ENCODE measurements at regions not wholly inside any gene's neighbourhood (a gene's known extent, or its start where the extent isn't known, plus 50 kb on each side); places are given as distances from the start of the nearest gene placed in this dataset.

DNA sequence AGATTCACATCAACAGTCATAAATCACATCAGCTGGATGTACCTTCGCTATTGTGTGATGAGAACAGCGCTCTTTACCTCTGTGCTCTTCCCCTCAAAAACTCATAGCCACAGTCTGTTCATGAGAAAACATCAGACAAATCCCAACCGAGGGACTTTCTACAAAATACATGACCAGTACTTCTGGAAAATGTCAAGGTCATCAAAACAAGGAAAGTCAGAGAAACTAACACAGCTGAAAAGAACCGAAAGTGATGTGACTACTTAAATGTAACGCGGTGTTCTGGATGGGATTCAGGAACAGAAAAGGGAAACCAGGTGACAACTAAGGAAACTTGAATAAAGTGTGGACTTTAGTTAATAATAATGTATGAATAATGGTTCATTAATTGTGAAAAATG, 112.0 kb upstream of the CBLN4 start:
- TF ChIP-seq, protein P1, sequence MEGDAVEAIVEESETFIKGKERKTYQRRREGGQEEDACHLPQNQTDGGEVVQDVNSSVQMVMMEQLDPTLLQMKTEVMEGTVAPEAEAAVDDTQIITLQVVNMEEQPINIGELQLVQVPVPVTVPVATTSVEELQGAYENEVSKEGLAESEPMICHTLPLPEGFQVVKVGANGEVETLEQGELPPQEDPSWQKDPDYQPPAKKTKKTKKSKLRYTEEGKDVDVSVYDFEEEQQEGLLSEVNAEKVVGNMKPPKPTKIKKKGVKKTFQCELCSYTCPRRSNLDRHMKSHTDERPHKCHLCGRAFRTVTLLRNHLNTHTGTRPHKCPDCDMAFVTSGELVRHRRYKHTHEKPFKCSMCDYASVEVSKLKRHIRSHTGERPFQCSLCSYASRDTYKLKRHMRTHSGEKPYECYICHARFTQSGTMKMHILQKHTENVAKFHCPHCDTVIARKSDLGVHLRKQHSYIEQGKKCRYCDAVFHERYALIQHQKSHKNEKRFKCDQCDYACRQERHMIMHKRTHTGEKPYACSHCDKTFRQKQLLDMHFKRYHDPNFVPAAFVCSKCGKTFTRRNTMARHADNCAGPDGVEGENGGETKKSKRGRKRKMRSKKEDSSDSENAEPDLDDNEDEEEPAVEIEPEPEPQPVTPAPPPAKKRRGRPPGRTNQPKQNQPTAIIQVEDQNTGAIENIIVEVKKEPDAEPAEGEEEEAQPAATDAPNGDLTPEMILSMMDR (conservative IDR thresholded peaks at IDR 0.05) = no peak
- TF ChIP-seq ZFX (IDR thresholded peaks at IDR 0.05) = no peak
